GM19035 (cell line): ENCODE measurements at regions not wholly inside any gene's neighbourhood (a gene's known extent, or its start where the extent isn't known, plus 50 kb on each side); places are given as distances from the start of the nearest gene placed in this dataset.

ENCODE experiments used
- ATAC-seq: cut with Tn5 transposase; IDR thresholded peaks from one replicate; pipeline ENCODE4 v1.9.1; 2021; ENCODE audit not compliant: unreplicated experiment

GRCh38 chr3:59698091-59698490, 648.3 kb upstream of the CFAP20DC start:
- ATAC-seq, result no peak

- ATAC-seq, result no peak
Observed at GRCh38 chr3:59696783-59697182, 647.0 kb upstream of the CFAP20DC start.

GRCh38 chr3:59695860-59696259, 646.0 kb upstream of the CFAP20DC start:
- no peak for ATAC-seq

GRCh38 chr3:59692117-59692516, 642.3 kb upstream of the CFAP20DC start:
- ATAC-seq, result no peak

- no peak for ATAC-seq
Observed at GRCh38 chr3:59690886-59691285, 641.1 kb upstream of the CFAP20DC start.

- no peak for ATAC-seq
Observed at GRCh38 chr3:59688636-59689035, 638.8 kb upstream of the CFAP20DC start.

GRCh38 chr3:59685432-59685831, 635.6 kb upstream of the CFAP20DC start:
- ATAC-seq, result no peak

- no peak for ATAC-seq
Observed at GRCh38 chr3:59684766-59685165, 634.9 kb upstream of the CFAP20DC start.

- no peak for ATAC-seq
Observed at GRCh38 chr3:59680919-59681318, 631.1 kb upstream of the CFAP20DC start.

- no peak for ATAC-seq
Observed at GRCh38 chr3:59677747-59678702, 628.2 kb upstream of the CFAP20DC start.

GRCh38 chr3:59675495-59675894, 625.7 kb upstream of the CFAP20DC start:
- no peak for ATAC-seq

GRCh38 chr3:59663076-59663850, 613.4 kb upstream of the CFAP20DC start:
- no peak for ATAC-seq

GRCh38 chr3:59660852-59661625, 611.2 kb upstream of the CFAP20DC start:
- no peak for ATAC-seq

GRCh38 chr3:59660376-59660775, 610.6 kb upstream of the CFAP20DC start:
- ATAC-seq, result no peak

GRCh38 chr3:59659755-59660154, 609.9 kb upstream of the CFAP20DC start:
- ATAC-seq, result no peak

GRCh38 chr3:59658866-59659265, 609.0 kb upstream of the CFAP20DC start:
- ATAC-seq, result no peak

GRCh38 chr3:59658274-59658673, 608.4 kb upstream of the CFAP20DC start:
- no peak for ATAC-seq

- ATAC-seq, result no peak
Observed at GRCh38 chr3:59655418-59656015, 605.7 kb upstream of the CFAP20DC start.

- ATAC-seq, result no peak
Observed at GRCh38 chr3:59654480-59655417, 604.9 kb upstream of the CFAP20DC start.

- no peak for ATAC-seq
Observed at GRCh38 chr3:59654123-59654479, 604.3 kb upstream of the CFAP20DC start.
